HG03103 (cell line): ENCODE measurements at regions not wholly inside any gene's neighbourhood (a gene's known extent, or its start where the extent isn't known, plus 50 kb on each side); places are given as distances from the start of the nearest gene placed in this dataset.
"Not testable (repeated sequence)": the region's sequence is repeated elsewhere in the genome, so short reads cannot be mapped to it uniquely, and the experiment has no call there.

Experiments
- ATAC-seq: cut with Tn5 transposase; IDR thresholded peaks from one replicate; pipeline ENCODE4 v1.9.1; 2021; ENCODE audit warnings: low read depth; ENCODE audit not compliant: unreplicated experiment

- ATAC-seq: no peak
These were observed 342.3 kb upstream of the ADARB2 start for GRCh38 chr10:2079603-2080078.

GRCh38 chr10:2077231-2077630, 339.9 kb upstream of the ADARB2 start:
- ATAC-seq: no peak

DNA sequence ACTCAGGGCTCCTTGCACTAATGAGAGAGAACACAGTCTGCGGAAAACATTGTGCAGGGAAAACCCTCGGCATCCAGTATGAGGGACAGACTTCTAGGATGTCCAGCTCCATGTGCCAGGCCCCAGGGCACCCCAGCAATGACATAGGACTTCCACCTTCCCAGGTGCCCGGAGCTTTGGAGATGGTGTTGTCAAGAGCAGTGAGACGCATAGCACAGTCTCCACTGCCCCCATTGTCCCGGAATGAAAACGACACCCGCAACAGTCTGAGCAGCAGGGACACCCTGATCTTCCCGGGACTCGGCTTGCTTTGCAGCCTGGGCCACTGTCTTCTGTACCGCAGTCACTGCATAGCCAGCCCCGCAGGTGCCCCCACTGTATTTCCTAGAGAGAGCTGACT, 339.2 kb upstream of the ADARB2 start:
- no peak for ATAC-seq

DNA sequence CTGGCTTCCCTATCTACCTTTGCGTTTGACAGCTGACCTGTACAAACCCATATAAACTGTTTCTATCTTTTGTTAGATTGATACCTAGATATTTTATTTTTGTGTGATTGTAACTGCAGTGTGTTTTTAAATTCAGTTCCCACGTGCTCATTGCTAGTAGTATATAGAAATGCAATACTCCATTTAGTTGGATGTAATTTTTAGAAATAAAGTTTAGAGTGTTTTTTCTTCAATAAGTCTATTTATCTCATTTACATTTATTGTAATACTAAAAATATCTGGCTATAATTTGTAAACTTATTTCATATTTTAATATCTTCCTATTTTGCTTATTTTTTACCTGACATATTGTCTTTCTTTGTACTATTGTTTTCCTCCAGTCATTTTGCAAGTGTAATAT, 329.7 kb upstream of the ADARB2 start:
- ATAC-seq: no peak

GRCh38 chr10:2054728-2055127, 317.4 kb upstream of the ADARB2 start:
- no peak for ATAC-seq

GRCh38 chr10:2053805-2054204, 316.5 kb upstream of the ADARB2 start:
- ATAC-seq: no peak

GRCh38 chr10:2051108-2051507, 313.8 kb upstream of the ADARB2 start:
- no peak for ATAC-seq

GRCh38 chr10:2049560-2049959, 312.2 kb upstream of the ADARB2 start:
- no peak for ATAC-seq

GRCh38 chr10:2048337-2048973, 311.1 kb upstream of the ADARB2 start:
- no peak for ATAC-seq

DNA sequence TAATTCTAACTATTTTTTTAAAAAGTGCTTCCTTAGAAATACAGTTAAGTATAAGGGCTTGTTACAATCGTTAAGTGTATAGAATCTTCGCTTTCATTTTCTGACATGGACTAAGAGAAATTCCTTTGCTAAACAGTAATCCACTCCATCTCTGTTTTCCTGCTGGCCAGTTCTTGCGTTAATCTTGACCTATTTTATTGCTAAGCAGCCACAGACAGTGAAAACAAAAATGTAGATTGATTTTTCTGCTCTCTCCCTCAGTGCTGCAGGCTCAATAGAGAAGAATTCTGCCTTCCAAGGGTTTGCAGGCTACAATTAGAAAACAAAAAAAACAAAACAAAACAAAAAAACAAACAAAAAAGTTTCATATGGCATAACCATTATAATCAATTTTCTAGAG, 310.4 kb upstream of the ADARB2 start:
- ATAC-seq: no peak

DNA sequence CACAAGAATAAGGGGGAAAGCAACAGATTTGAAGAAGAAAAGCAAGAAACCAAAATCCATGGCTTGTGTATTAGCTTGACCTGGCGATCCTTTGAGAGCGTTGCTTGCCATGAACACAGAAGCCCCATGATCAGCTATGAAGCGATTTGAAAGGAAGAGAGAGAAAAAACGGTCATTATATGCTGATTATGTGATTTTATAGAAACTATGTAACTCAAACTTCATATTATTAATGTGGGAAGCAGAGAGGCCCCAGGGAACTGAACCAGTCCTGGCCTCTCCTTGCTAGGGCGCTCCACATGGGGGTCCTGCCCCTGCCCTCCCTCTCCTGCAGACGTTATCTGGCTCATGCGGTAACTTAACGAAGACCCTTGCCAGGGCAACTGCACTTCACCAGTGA, 306.1 kb upstream of the ADARB2 start:
- ATAC-seq: no peak

DNA sequence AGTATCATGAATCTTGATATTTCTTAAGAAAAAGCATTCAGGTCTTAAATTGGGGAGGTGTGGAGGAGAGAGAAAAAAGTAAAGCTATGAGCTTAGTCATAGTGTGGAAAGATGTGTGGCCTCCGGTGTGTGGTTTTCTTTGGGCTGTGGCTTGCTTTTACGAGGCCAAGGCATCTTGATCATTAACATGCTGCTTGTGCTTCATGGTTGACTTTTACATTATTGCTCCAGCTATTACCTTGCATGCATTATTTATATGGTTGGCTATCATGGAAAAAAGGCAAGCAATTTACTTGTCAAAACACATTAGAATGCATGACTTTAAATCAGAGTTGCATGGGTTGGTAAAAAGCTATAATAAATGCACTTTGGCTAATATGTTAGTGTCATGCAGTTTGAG, 300.7 kb upstream of the ADARB2 start:
- no peak for ATAC-seq

- no peak for ATAC-seq
These were observed 299.9 kb upstream of the ADARB2 start for GRCh38 chr10:2037246-2037645.

DNA sequence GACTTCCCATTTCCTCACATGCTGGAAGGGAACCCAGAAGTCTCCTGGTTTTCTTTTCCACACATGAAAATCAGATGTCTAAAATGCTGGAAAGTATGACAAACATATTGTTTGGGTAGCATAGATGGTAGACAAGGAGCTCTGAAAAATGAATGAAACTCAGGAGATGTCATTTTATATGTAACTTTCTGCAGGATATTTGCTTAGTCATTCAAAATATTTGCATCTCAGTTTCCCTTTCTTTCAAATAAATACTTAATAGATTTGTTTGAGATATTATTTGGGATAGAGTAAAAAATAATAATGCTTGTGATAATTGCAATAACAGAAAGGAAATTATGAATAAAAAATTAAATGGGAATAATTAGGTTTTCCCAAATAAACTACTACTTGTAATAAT, 298.9 kb upstream of the ADARB2 start:
- ATAC-seq: no peak

- no peak for ATAC-seq
These were observed 292.7 kb upstream of the ADARB2 start for GRCh38 chr10:2030046-2030445.

DNA sequence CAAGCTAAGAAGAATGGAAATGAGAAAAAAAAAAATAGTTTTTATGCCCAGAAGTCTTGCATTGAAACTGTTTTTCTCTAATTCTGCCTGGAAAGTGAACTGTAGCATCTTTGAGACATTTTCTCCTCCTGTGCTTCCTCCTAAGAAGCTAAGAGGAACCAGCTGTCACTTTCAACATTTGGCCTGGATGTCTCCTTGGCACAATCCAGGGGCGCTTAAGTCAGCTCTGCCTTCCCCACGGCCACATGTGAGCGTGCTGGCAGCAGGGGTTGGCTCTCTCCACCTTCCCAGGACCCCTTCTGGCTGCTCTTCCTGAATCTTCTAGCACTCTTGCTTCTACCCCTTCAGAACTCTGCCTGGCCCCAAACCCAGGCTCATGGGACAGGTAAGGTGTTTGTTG, 289.6 kb upstream of the ADARB2 start:
- no peak for ATAC-seq

DNA sequence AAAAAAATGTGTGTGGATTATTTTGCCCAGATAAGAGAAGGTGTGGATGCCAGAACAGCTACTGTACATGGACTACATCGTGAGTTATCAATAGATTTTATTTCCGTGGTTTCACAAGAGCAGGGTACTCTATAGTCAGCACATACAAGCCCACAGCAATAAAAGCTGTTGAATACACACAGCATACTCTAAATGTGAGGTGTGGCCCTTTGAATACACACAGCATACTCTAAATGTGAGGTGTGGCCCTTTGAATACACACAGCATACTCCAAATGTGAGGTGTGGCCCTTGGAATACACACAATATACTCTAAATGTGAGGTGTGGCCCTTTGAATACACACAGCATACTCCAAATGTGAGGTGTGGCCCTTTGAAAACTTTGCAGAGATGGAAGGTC, 287.4 kb upstream of the ADARB2 start:
- not testable (repeated sequence) for ATAC-seq

DNA sequence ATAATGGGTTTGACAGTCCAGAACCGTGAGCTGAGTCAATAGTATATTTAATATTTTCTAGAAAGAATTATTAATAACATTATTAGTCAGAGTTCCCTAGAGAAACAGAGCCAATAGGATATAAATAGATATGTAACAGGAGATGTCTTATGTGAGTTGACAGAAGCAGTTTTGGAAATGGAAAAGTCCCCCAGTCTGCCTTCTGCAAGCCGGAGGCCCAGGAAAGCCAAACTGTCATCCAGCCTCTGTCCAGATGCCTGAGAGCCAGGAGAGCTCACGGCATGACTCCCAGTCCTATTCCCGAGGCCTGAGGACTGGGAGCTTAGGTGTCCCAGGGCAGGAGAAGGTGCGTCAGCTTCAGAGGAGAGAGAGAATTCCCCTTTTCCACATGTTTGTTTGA, 286.4 kb upstream of the ADARB2 start:
- ATAC-seq: no peak

DNA sequence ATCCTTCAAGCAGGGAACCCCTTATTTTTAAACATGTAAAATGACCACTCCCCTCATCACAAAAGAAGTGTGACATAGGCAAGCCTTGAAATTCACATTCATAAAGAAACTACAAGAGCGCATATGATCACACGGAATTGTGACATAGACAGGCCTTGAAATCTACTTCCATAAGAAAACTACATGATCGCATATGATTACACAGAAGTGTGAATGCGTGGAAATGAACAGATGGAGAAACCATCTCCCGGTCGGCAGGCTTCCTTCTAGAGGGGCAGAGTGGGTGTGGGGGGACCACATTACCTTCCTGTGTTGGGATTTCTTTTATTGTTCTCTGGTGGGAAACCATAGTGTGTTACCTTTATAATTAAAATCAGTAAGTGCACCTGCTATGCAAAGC, 285.1 kb upstream of the ADARB2 start:
- no peak for ATAC-seq

DNA sequence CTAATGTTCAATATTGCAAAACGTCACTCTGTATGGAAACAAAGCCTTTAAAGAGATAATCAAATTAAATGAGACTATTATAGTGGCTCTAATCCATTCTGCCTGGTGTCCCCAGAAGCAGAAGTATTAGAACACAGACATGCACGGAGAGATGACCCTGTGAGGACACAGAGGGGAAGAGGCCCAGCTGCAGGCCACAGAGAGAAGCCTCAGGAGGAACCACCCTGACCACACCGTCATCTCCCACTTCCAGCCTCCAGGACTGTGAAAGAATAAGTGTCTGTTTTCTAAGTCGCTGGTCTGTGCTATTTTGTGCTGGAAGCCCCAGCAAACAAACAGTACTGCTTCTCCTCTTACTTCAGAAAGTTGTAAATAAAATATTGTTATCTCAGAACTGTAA, 283.5 kb upstream of the ADARB2 start:
- ATAC-seq: no peak

GRCh38 chr10:2019803-2020202, 282.5 kb upstream of the ADARB2 start:
- no peak for ATAC-seq

GRCh38 chr10:2019281-2019680, 282.0 kb upstream of the ADARB2 start:
- no peak for ATAC-seq

- ATAC-seq: no peak
These were observed 277.2 kb upstream of the ADARB2 start for GRCh38 chr10:2014541-2014940.
